Upper lobe of left lung (tissue), 4 donors: ENCODE measurements at regions not wholly inside any gene's neighbourhood (a gene's known extent, or its start where the extent isn't known, plus 50 kb on each side); places are given as distances from the start of the nearest gene placed in this dataset.

Experiments used
- POLR2A ChIP-seq, 4 donors: fragments of 450-650 bp; IDR thresholded peaks; one replicate each; pipeline ENCODE4 v1.5.1; 2016 to 2017; ENCODE audit warnings: antibody characterized with exemption in 4 of 4, mild to moderate bottlenecking in 2 of 4
- TF ChIP-seq, protein P1 (sequence below), 6 experiments: fragments of 450-650 bp in 4 of 6; fragments of 200-600 bp in 2 of 6; sonication (generic) in 2 of 6; IDR thresholded peaks; one replicate each; pipeline ENCODE4 v1.5.1; 2016 to 2019; ENCODE audit warnings: antibody characterized with exemption in 6 of 6

DNA sequence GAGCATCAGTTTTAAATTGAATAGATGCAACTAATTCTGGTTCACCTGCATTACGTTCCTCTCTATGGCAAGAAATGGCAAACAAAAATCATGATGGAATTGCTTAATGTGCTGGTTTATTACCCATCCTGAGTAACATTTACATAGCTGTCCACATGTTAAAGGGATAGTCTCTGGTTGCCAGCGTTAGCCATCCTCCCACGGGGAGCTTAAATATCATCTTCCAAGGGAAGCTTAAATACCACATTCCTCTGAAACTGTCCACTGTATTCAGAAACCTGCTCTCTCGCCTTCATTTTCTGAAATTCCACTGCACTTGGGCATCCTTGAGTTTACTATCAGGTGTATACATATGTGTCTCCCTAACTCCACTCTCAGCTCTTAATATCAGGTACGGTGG lies 586.6 kb downstream of the TLL1 start:
- TF ChIP-seq, protein P1, sequence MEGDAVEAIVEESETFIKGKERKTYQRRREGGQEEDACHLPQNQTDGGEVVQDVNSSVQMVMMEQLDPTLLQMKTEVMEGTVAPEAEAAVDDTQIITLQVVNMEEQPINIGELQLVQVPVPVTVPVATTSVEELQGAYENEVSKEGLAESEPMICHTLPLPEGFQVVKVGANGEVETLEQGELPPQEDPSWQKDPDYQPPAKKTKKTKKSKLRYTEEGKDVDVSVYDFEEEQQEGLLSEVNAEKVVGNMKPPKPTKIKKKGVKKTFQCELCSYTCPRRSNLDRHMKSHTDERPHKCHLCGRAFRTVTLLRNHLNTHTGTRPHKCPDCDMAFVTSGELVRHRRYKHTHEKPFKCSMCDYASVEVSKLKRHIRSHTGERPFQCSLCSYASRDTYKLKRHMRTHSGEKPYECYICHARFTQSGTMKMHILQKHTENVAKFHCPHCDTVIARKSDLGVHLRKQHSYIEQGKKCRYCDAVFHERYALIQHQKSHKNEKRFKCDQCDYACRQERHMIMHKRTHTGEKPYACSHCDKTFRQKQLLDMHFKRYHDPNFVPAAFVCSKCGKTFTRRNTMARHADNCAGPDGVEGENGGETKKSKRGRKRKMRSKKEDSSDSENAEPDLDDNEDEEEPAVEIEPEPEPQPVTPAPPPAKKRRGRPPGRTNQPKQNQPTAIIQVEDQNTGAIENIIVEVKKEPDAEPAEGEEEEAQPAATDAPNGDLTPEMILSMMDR (IDR thresholded peaks at IDR 0.05): no peak
- TF ChIP-seq POLR2A (IDR thresholded peaks at IDR 0.05): no peak
